ENCODE measurements at regions not wholly inside any gene's neighbourhood (a gene's known extent, or its start where the extent isn't known, plus 50 kb on each side); places are given as distances from the start of the nearest gene placed in this dataset.

- Histone ChIP-seq H3K4ac (ENCODE audit: low read length) (no peak overlapping the region), H3K27ac (replicated peaks; ENCODE audit: low read length) (no peak overlapping the region), H2AFZ (ENCODE audit: low read length) (no peak overlapping the region), H4K91ac (ENCODE audit: low read depth, low read length, poor library complexity) (no peak overlapping the region), H2BK12ac (ENCODE audit: low read length) (no peak overlapping the region), H3K14ac (ENCODE audit: low read length) (no peak overlapping the region), H3K4me1 (ENCODE audit: control insufficient read depth in 2 of 2, insufficient read depth in 1 of 2, low read depth in 1 of 2, low read length in 2 of 2) (no peaks in the 10 kb centered on the region), H3K4me3 (ENCODE audit: low read length in 2 of 2) (no peak overlapping the region), H3K23ac (ENCODE audit: low read depth, low read length, poor library complexity) (no peak overlapping the region), H4K8ac (ENCODE audit: low read depth, low read length) (no peak overlapping the region), H2AK5ac (ENCODE audit: low read depth, low read length) (no peak overlapping the region), H3K27me3 (ENCODE audit: control insufficient read depth in 3 of 3, insufficient read depth in 3 of 3, low read depth in 1 of 3, low read length in 3 of 3) (peaks cover 0 to 2% (median 0%) of the 10 kb centered on the region in 3 experiments), H2BK15ac (ENCODE audit: low read length) (no peak overlapping the region), H3K4me2 (ENCODE audit: insufficient read depth, low read length, poor library complexity, severe bottlenecking) (no peak overlapping the region), H3K36me3 (replicated peaks in 1 of 2; ENCODE audit: control insufficient read depth in 2 of 2, insufficient read depth in 2 of 2, low read length in 2 of 2) (no peaks in the 10 kb centered on the region), H2BK120ac (ENCODE audit: low read depth, low read length) (no peak overlapping the region), H2BK5ac (ENCODE audit: low read length) (no peak overlapping the region), H3K9ac (ENCODE audit: low read depth, low read length, poor library complexity) (no peak overlapping the region), H3K9me3 (replicated peaks in 1 of 2; ENCODE audit: control insufficient read depth in 2 of 2, insufficient read depth in 1 of 2, low read depth in 1 of 2, low read length in 2 of 2) (peaks cover 0 to 2% of the 10 kb centered on the region in 2 donors), H3K18ac (ENCODE audit: low read length) (no peak overlapping the region), H3K79me1 (ENCODE audit: low read depth, low read length) (no peaks in the 10 kb centered on the region)
- no peak for DNase-seq (ENCODE audit: low spot score)
- no CpG with 5 or more reads among the region's 1 CpG for WGBS, 2 donors (ENCODE audit: extremely low coverage in 2 of 2, insufficient read length in 2 of 2, insufficient replicate concordance in 1 of 2)
Measured at GRCh38 chr11:92129811-92130210, 94.8 kb upstream of the FAT3 start.

- no peak overlapping the region for H3K4ac ChIP-seq (ENCODE audit: low read length)
- DNase-seq (ENCODE audit: low spot score): no peak
Measured at GRCh38 chr11:92128026-92128425, 96.6 kb upstream of the FAT3 start.

GRCh38 chr11:92125321-92125720 is 99.3 kb upstream of the FAT3 start:
- no peak overlapping the region for H4K91ac ChIP-seq (ENCODE audit: low read depth, low read length, poor library complexity)

More at GRCh38 chr11:92128026-92128425, 96.6 kb upstream of the FAT3 start:
- H4K8ac ChIP-seq (ENCODE audit: low read depth, low read length): no peak overlapping the region
- no peak overlapping the region for H3K14ac ChIP-seq (ENCODE audit: low read length)
- H2BK12ac ChIP-seq (ENCODE audit: low read length): no peak overlapping the region
- no peaks in the 10 kb centered on the region for H3K4me1 ChIP-seq (ENCODE audit: control insufficient read depth in 2 of 2, insufficient read depth in 1 of 2, low read depth in 1 of 2, low read length in 2 of 2)
- H3K27ac ChIP-seq (replicated peaks; ENCODE audit: low read length): no peak overlapping the region
- no peak overlapping the region for H2BK120ac ChIP-seq (ENCODE audit: low read depth, low read length)
- no peak overlapping the region for H3K23ac ChIP-seq (ENCODE audit: low read depth, low read length, poor library complexity)
- no peak overlapping the region for H3K9ac ChIP-seq (ENCODE audit: low read depth, low read length, poor library complexity)
- no peak overlapping the region for H3K4me2 ChIP-seq (ENCODE audit: insufficient read depth, low read length, poor library complexity, severe bottlenecking)
- H3K79me1 ChIP-seq (ENCODE audit: low read depth, low read length): no peaks in the 10 kb centered on the region
- H3K36me3 ChIP-seq (replicated peaks in 1 of 2; ENCODE audit: control insufficient read depth in 2 of 2, insufficient read depth in 2 of 2, low read length in 2 of 2): no peaks in the 10 kb centered on the region
- no peak overlapping the region for H4K91ac ChIP-seq (ENCODE audit: low read depth, low read length, poor library complexity)
- no peak overlapping the region for H2BK5ac ChIP-seq (ENCODE audit: low read length)
- no peak overlapping the region for H3K4me3 ChIP-seq (ENCODE audit: low read length in 2 of 2)
- H3K27me3 ChIP-seq (ENCODE audit: control insufficient read depth in 3 of 3, insufficient read depth in 3 of 3, low read depth in 1 of 3, low read length in 3 of 3): peaks cover 0 to 2% (median 0%) of the 10 kb centered on the region in 3 experiments
- WGBS, 2 donors (ENCODE audit: extremely low coverage in 2 of 2, insufficient read length in 2 of 2, insufficient replicate concordance in 1 of 2): no CpG with 5 or more reads among the region's 2 CpGs
- no peak overlapping the region for H2AFZ ChIP-seq (ENCODE audit: low read length)
- peaks cover 0 to 2% of the 10 kb centered on the region in 2 donors for H3K9me3 ChIP-seq (replicated peaks in 1 of 2; ENCODE audit: control insufficient read depth in 2 of 2, insufficient read depth in 1 of 2, low read depth in 1 of 2, low read length in 2 of 2)
- no peak overlapping the region for H2AK5ac ChIP-seq (ENCODE audit: low read depth, low read length)
- no peak overlapping the region for H3K18ac ChIP-seq (ENCODE audit: low read length)
- H2BK15ac ChIP-seq (ENCODE audit: low read length): no peak overlapping the region

GRCh38 chr11:92123540-92123939 is 101.1 kb upstream of the FAT3 start:
- H3K9me3 ChIP-seq (replicated peaks in 1 of 2; ENCODE audit: control insufficient read depth in 2 of 2, insufficient read depth in 1 of 2, low read depth in 1 of 2, low read length in 2 of 2): peaks cover 0 to 2% of the 10 kb centered on the region in 2 donors
- no CpG with 5 or more reads among the region's 1 CpG for WGBS, 2 donors (ENCODE audit: extremely low coverage in 2 of 2, insufficient read length in 2 of 2, insufficient replicate concordance in 1 of 2)
- H3K4ac ChIP-seq (ENCODE audit: low read length): no peak overlapping the region
- no peak overlapping the region for H2AFZ ChIP-seq (ENCODE audit: low read length)
- H2BK15ac ChIP-seq (ENCODE audit: low read length): no peak overlapping the region
- no peaks in the 10 kb centered on the region for H3K79me1 ChIP-seq (ENCODE audit: low read depth, low read length)
- DNase-seq (ENCODE audit: low spot score): no peak
- H2BK12ac ChIP-seq (ENCODE audit: low read length): no peak overlapping the region
- H2BK5ac ChIP-seq (ENCODE audit: low read length): no peak overlapping the region
- no peak overlapping the region for H3K4me3 ChIP-seq (ENCODE audit: low read length in 2 of 2)
- H3K9ac ChIP-seq (ENCODE audit: low read depth, low read length, poor library complexity): no peak overlapping the region
- no peak overlapping the region for H4K8ac ChIP-seq (ENCODE audit: low read depth, low read length)
- no peak overlapping the region for H2AK5ac ChIP-seq (ENCODE audit: low read depth, low read length)
- no peak overlapping the region for H2BK120ac ChIP-seq (ENCODE audit: low read depth, low read length)
- no peaks in the 10 kb centered on the region for H3K36me3 ChIP-seq (replicated peaks in 1 of 2; ENCODE audit: control insufficient read depth in 2 of 2, insufficient read depth in 2 of 2, low read length in 2 of 2)
- no peak overlapping the region for H3K14ac ChIP-seq (ENCODE audit: low read length)
- no peak overlapping the region for H4K91ac ChIP-seq (ENCODE audit: low read depth, low read length, poor library complexity)
- H3K27me3 ChIP-seq (ENCODE audit: control insufficient read depth in 3 of 3, insufficient read depth in 3 of 3, low read depth in 1 of 3, low read length in 3 of 3): no peaks in the 10 kb centered on the region
- H3K23ac ChIP-seq (ENCODE audit: low read depth, low read length, poor library complexity): no peak overlapping the region
- no peak overlapping the region for H3K18ac ChIP-seq (ENCODE audit: low read length)
- no peaks in the 10 kb centered on the region for H3K4me1 ChIP-seq (ENCODE audit: control insufficient read depth in 2 of 2, insufficient read depth in 1 of 2, low read depth in 1 of 2, low read length in 2 of 2)
- no peak overlapping the region for H3K27ac ChIP-seq (replicated peaks; ENCODE audit: low read length)
- H3K4me2 ChIP-seq (ENCODE audit: insufficient read depth, low read length, poor library complexity, severe bottlenecking): no peak overlapping the region

More at GRCh38 chr11:92125321-92125720, 99.3 kb upstream of the FAT3 start:
- Histone ChIP-seq H3K27ac (replicated peaks; ENCODE audit: low read length) (no peak overlapping the region), H3K14ac (ENCODE audit: low read length) (no peak overlapping the region), H2BK15ac (ENCODE audit: low read length) (no peak overlapping the region), H2AK5ac (ENCODE audit: low read depth, low read length) (no peak overlapping the region), H3K23ac (ENCODE audit: low read depth, low read length, poor library complexity) (no peak overlapping the region), H3K18ac (ENCODE audit: low read length) (no peak overlapping the region), H2BK120ac (ENCODE audit: low read depth, low read length) (no peak overlapping the region), H3K27me3 (ENCODE audit: control insufficient read depth in 3 of 3, insufficient read depth in 3 of 3, low read depth in 1 of 3, low read length in 3 of 3) (peaks cover 0 to 2% (median 0%) of the 10 kb centered on the region in 3 experiments), H2BK12ac (ENCODE audit: low read length) (no peak overlapping the region), H3K4me2 (ENCODE audit: insufficient read depth, low read length, poor library complexity, severe bottlenecking) (no peak overlapping the region), H3K9ac (ENCODE audit: low read depth, low read length, poor library complexity) (no peak overlapping the region), H3K4me1 (ENCODE audit: control insufficient read depth in 2 of 2, insufficient read depth in 1 of 2, low read depth in 1 of 2, low read length in 2 of 2) (no peaks in the 10 kb centered on the region), H3K4ac (ENCODE audit: low read length) (no peak overlapping the region), H3K79me1 (ENCODE audit: low read depth, low read length) (no peaks in the 10 kb centered on the region), H3K9me3 (replicated peaks in 1 of 2; ENCODE audit: control insufficient read depth in 2 of 2, insufficient read depth in 1 of 2, low read depth in 1 of 2, low read length in 2 of 2) (peaks cover 0 to 2% of the 10 kb centered on the region in 2 donors), H4K8ac (ENCODE audit: low read depth, low read length) (no peak overlapping the region), H3K36me3 (replicated peaks in 1 of 2; ENCODE audit: control insufficient read depth in 2 of 2, insufficient read depth in 2 of 2, low read length in 2 of 2) (no peaks in the 10 kb centered on the region), H2BK5ac (ENCODE audit: low read length) (no peak overlapping the region), H2AFZ (ENCODE audit: low read length) (no peak overlapping the region), H3K4me3 (ENCODE audit: low read length in 2 of 2) (no peak overlapping the region)
- no peak for DNase-seq (ENCODE audit: low spot score)
